Osteoblast (primary cell): ENCODE measurements at regions not wholly inside any gene's neighbourhood (a gene's known extent, or its start where the extent isn't known, plus 50 kb on each side); places are given as distances from the start of the nearest gene placed in this dataset.

Experiments
- DNase-seq: peaks from one replicate; pipeline ENCODE4 v3.0.0; 2011; ENCODE audit warnings: low spot score, mixed read lengths; ENCODE audit not compliant: insufficient read length; ENCODE audit errors: missing footprints
- H2AFZ ChIP-seq: 2 replicates; pipeline ENCODE4 v1.6.0; 2011; ENCODE audit warnings: mild to moderate bottlenecking, low read length
- H3K27ac ChIP-seq: 2 replicates; pipeline ENCODE4 v1.5.1; 2011; ENCODE audit warnings: mild to moderate bottlenecking, low read depth, low read length, moderate library complexity
- H3K27me3 ChIP-seq: 2 replicates; pipeline ENCODE4 v1.6.0; 2012; ENCODE audit warnings: mild to moderate bottlenecking, control low read depth, inconsistent platforms, low read length, moderate library complexity; ENCODE audit not compliant: insufficient read depth
- H3K36me3 ChIP-seq: 2 replicates; pipeline ENCODE4 v1.5.1; 2011; ENCODE audit warnings: mild to moderate bottlenecking, low read length, control low read depth, moderate library complexity; ENCODE audit not compliant: insufficient read depth
- H3K4me1 ChIP-seq: 2 replicates; pipeline ENCODE4 v1.5.1; 2011; ENCODE audit warnings: mild to moderate bottlenecking, low read length, control low read depth, moderate library complexity; ENCODE audit not compliant: insufficient read depth
- H3K4me2 ChIP-seq: 2 replicates; pipeline ENCODE4 v1.6.0; 2011; ENCODE audit warnings: mild to moderate bottlenecking, low read length; ENCODE audit not compliant: insufficient read depth
- H3K4me3 ChIP-seq: fragments of 200-600 bp; sonication (generic); 3 replicates; pipeline ENCODE4 v1.5.1; 2012; ENCODE audit warnings: mild to moderate bottlenecking, low read length, inconsistent platforms; ENCODE audit not compliant: insufficient read depth
- H3K79me2 ChIP-seq: 2 replicates; pipeline ENCODE4 v1.6.0; 2012; ENCODE audit warnings: mild to moderate bottlenecking, low read length, control low read depth, inconsistent platforms; ENCODE audit not compliant: insufficient read depth
- H3K9me3 ChIP-seq: 2 replicates; pipeline ENCODE4 v1.5.1; 2011; ENCODE audit warnings: low read depth, low read length, control low read depth
- H4K20me1 ChIP-seq: 2 replicates; pipeline ENCODE4 v1.6.0; 2012; ENCODE audit warnings: mild to moderate bottlenecking, low read length, control low read depth; ENCODE audit not compliant: insufficient read depth
- CTCF ChIP-seq: IDR thresholded peaks from 2 replicates; pipeline ENCODE4 v1.5.1; 2011; ENCODE audit warnings: mild to moderate bottlenecking, low read depth, low read length, moderate library complexity; ENCODE audit errors: extremely low read depth

GRCh38 chr1:184247671-184248070, 139.2 kb upstream of the C1orf21 start:
- Histone ChIP-seq H3K4me2 (no peak overlapping the region), H3K4me1 (peaks cover 2% of the 10 kb centered on the region), H4K20me1 (no peaks in the 10 kb centered on the region), H3K9me3 (no peaks in the 10 kb centered on the region), H3K27ac (no peak overlapping the region), H3K4me3 (no peak overlapping the region), H3K27me3 (no peaks in the 10 kb centered on the region), H3K36me3 (no peaks in the 10 kb centered on the region), H2AFZ (no peak overlapping the region), H3K79me2 (no peaks in the 10 kb centered on the region)
- no peak for DNase-seq
- TF ChIP-seq CTCF: no peak

GRCh38 chr1:184253921-184254320, 132.9 kb upstream of the C1orf21 start:
- Histone ChIP-seq H3K9me3 (no peaks in the 10 kb centered on the region), H3K4me2 (no peak overlapping the region), H3K36me3 (no peaks in the 10 kb centered on the region), H2AFZ (no peak overlapping the region), H3K27ac (no peak overlapping the region), H4K20me1 (no peaks in the 10 kb centered on the region), H3K79me2 (no peaks in the 10 kb centered on the region), H3K27me3 (no peaks in the 10 kb centered on the region), H3K4me1 (no peaks in the 10 kb centered on the region), H3K4me3 (no peak overlapping the region)
- no peak for DNase-seq
- no peak for TF ChIP-seq CTCF

- Histone ChIP-seq H3K4me3 (no peak overlapping the region), H3K27ac (no peak overlapping the region), H4K20me1 (no peaks in the 10 kb centered on the region), H3K9me3 (no peaks in the 10 kb centered on the region), H3K4me1 (peaks cover 3% of the 10 kb centered on the region), H3K27me3 (no peaks in the 10 kb centered on the region), H3K79me2 (no peaks in the 10 kb centered on the region), H3K4me2 (no peak overlapping the region), H2AFZ (no peak overlapping the region), H3K36me3 (no peaks in the 10 kb centered on the region)
- no peak for TF ChIP-seq CTCF
- no peak for DNase-seq
Measured at GRCh38 chr1:184254849-184255248, 132.0 kb upstream of the C1orf21 start.

- Histone ChIP-seq H3K79me2 (no peaks in the 10 kb centered on the region), H3K27ac (no peak overlapping the region), H3K4me3 (no peak overlapping the region), H3K9me3 (no peaks in the 10 kb centered on the region), H3K4me1 (peaks cover 6% of the 10 kb centered on the region), H3K27me3 (no peaks in the 10 kb centered on the region), H4K20me1 (no peaks in the 10 kb centered on the region), H3K36me3 (no peaks in the 10 kb centered on the region), H2AFZ (no peak overlapping the region), H3K4me2 (no peak overlapping the region)
- no peak for TF ChIP-seq CTCF
- no peak for DNase-seq
Measured at GRCh38 chr1:184255560-184255959, 131.3 kb upstream of the C1orf21 start.
